ENCODE measurements at regions not wholly inside any gene's neighbourhood (a gene's known extent, or its start where the extent isn't known, plus 50 kb on each side); places are given as distances from the start of the nearest gene placed in this dataset.
A peak's percentile ranks its signal among the peaks of the same experiment; 100 is the strongest.

GRCh38 chr2:10981941-10982431, 70.3 kb downstream of the KCNF1 start:
- ATAC-seq (no peak), DNase-seq (no peak)
- Histone ChIP-seq H3K4me1 (peaks cover 4% of the 10 kb centered on the region), H3K4me3 (no peak overlapping the region), H3K36me3 (no peaks in the 10 kb centered on the region), H3K27me3 (no peaks in the 10 kb centered on the region), H3K27ac (no peak overlapping the region), H3K9me3 (no peaks in the 10 kb centered on the region)
- TF ChIP-seq CTCF (IDR thresholded peaks at IDR 0.05): no peak
- intact Hi-C loops (cut with DNase I): no loop called here

GRCh38 chr2:10982931-10983701, 71.4 kb downstream of the KCNF1 start:
- DNase-seq (peak; percentile 70), ATAC-seq (peak; percentile 57)
- Histone ChIP-seq H3K36me3 (no peaks in the 10 kb centered on the region), H3K27ac (peak overlapping the region; percentile 70), H3K9me3 (no peaks in the 10 kb centered on the region), H3K27me3 (no peaks in the 10 kb centered on the region), H3K4me1 (peaks cover 4% of the 10 kb centered on the region), H3K4me3 (no peak overlapping the region)
- no peak for TF ChIP-seq CTCF (IDR thresholded peaks at IDR 0.05)
- intact Hi-C loops (cut with DNase I): no loop called here

GRCh38 chr2:10983711-10984110, 72.0 kb downstream of the KCNF1 start:
- intact Hi-C loops (cut with DNase I): no loop called here
- Histone ChIP-seq H3K9me3 (no peaks in the 10 kb centered on the region), H3K4me3 (no peak overlapping the region), H3K36me3 (no peaks in the 10 kb centered on the region), H3K27ac (peak overlapping the region; percentile 70), H3K27me3 (no peaks in the 10 kb centered on the region), H3K4me1 (peaks cover 4% of the 10 kb centered on the region)
- ATAC-seq: peak; percentile 11
- DNase-seq: no peak
- no peak for TF ChIP-seq CTCF (IDR thresholded peaks at IDR 0.05)

GRCh38 chr2:10984418-10985135, 72.8 kb downstream of the KCNF1 start:
- no peak for ATAC-seq
- intact Hi-C loops (cut with DNase I): no loop called here
- H3K4me3 ChIP-seq: no peak overlapping the region
- H3K4me1 ChIP-seq: peaks cover 4% of the 10 kb centered on the region
- H3K9me3 ChIP-seq: no peaks in the 10 kb centered on the region
- peak overlapping the region; percentile 70 for H3K27ac ChIP-seq
- no peak for DNase-seq
- TF ChIP-seq CTCF (IDR thresholded peaks at IDR 0.05): no peak
- no peaks in the 10 kb centered on the region for H3K27me3 ChIP-seq
- H3K36me3 ChIP-seq: no peaks in the 10 kb centered on the region

GRCh38 chr2:10985260-10985659, 73.5 kb downstream of the KCNF1 start:
- TF ChIP-seq CTCF (IDR thresholded peaks at IDR 0.05): no peak

More at GRCh38 chr2:10985260-10985659, 73.5 kb downstream of the KCNF1 start:
- Histone ChIP-seq H3K4me3 (no peak overlapping the region), H3K27me3 (no peaks in the 10 kb centered on the region), H3K36me3 (no peaks in the 10 kb centered on the region), H3K27ac (peak overlapping the region; percentile 55), H3K4me1 (peaks cover 4% of the 10 kb centered on the region), H3K9me3 (no peaks in the 10 kb centered on the region)
- DNase-seq: peak; percentile 31
- peak; percentile 32 for ATAC-seq
- intact Hi-C loops (cut with DNase I): no loop called here

Measured in upper lobe of right lung (tissue), 1 donor.